HG03460 (cell line): ENCODE measurements at regions not wholly inside any gene's neighbourhood (a gene's known extent, or its start where the extent isn't known, plus 50 kb on each side); places are given as distances from the start of the nearest gene placed in this dataset.
"Not testable (repeated sequence)": the region's sequence is repeated elsewhere in the genome, so short reads cannot be mapped to it uniquely, and the experiment has no call there.

Source experiments
- ATAC-seq: cut with Tn5 transposase; IDR thresholded peaks from one replicate; pipeline ENCODE4 v1.9.1; 2021; ENCODE audit not compliant: unreplicated experiment

DNA sequence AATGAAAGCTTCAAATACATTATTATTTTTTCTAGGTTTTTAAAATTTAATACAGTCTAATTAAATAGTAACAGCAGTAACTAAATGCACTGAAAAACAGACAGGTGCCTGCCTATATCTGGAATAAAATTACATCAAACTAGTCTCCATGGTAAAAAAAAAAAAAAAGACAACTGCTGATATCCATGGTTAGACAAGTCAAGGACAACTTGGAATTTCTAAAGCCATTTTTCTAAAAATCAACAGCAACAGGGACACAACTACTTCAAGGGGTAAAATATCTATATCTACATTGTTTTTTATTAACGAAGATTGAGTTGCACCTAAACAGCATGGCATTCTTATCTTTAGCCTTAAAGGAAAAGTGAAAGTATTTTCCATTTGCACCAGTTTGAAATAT lies 74.7 kb upstream of the VPREB1 start:
- no peak for ATAC-seq

DNA sequence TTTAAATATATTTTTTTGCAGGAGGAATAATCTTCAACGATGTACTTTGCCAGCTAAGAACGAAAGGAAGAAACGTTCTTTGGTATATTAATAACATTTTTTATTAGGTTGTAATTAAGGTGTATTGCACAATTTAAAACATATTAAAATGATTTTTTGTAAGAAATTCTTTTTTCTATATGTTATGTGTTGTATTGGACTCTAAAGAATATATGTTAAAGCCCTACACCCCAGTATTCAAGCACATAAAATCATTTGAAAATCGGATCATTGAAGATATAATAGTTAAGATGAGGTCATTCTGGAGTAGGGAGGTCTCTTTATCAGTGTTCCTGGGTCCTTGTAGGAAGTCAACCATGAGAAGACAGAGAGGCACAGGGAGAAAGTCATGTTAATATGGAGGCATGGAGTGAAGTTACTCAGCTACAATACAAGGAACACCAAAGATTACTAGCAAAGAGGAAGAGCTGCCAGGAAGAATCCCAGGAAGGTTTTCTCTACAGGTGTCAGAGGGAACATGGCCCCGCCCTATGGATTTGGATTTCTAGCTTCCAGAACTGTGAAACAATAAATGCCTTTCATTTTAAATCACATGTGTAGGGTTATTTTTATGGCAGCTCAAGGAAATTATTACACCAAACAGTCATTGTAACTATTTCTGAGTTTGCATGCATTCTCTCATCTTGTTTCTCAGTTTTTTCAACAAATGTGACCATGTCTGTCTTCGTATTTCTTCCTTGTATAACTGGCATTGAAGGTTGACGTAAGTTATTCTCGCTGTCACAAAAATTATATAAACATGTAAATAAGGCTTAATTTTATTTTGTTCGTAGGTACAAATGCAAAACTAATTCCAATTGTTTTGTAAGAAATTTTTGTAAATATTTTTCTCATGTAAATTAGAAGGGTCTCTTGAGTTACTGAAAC lies 75.4 kb upstream of the VPREB1 start:
- ATAC-seq = no peak

DNA sequence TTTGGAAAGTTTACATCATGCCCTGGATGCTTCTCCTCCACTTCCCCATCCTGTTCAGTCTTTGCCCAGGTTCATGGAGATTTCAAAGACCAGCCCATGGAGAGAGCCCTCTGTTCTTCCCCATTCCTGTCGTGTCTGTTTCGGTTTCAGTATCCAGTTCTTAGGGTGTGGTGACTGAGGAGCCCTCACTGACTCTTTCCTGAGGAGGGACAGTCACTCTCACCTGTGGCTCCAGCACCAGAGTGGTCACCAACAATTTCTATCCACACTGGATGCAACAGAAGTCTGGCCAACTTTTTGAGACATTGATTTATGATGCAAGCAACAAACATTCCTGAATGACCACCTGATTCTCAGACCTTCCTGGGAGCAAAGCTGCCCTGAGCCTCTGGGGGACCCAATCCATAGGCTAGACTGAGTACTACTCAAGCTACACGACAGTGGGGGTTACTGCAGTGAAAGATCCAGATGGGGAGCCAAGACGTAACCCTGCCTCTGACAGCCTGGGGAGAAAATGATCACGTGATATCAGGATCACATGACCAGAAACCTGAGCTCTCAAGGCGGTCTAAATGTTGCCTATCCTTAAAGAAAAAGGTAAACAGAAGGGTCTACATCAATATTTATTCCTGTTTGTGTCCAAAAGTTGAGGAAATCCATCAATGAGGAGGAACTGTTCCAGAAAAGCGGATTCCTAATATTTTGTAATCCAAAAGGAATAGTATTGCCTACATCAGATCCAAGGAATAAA lies 76.2 kb upstream of the VPREB1 start:
- peak; percentile 19 for ATAC-seq

- peak; percentile 75 for ATAC-seq
Observed at GRCh38 chr22:22167791-22168189, 76.8 kb upstream of the VPREB1 start.

DNA sequence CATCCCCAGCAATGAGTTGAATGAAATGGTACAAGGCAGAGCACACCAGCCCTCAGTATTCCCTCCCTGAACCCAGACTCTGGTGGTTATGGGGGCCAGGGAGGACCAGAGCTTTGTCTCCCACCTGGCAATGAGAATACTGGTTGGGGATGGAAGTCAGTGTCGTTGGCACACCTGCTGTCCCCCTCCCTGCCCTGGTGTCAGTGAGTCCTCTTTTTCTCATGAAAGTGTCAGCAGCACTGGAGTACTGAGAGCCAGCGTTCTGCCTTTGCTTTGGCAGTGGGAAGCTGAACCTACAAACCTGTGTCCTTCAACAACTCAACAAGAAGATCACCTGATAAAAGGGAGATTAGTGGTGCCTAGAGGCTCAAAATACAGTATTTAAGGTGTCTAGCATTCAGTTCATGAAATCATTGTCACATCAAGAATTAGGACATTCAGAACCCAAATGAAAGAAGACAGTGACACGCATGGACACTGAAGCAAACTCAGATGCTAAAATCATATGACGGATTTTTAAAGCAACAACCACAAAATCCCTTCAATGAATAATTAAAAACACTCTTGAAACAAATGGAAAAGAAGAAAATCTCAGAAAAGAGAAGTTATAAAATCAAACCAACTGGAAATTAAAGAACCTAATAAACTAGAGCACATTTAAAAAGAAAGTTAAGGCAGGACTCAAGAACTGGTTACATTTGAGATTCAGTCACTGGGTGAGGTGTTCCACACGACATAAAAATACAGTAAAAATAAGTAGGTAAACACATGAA lies 77.5 kb upstream of the VPREB1 start:
- ATAC-seq = no peak

- no peak for ATAC-seq
Observed at GRCh38 chr22:22165936-22166710, 78.5 kb upstream of the VPREB1 start.

- no peak for ATAC-seq
Observed at GRCh38 chr22:22164541-22165272, 79.9 kb upstream of the VPREB1 start.

DNA sequence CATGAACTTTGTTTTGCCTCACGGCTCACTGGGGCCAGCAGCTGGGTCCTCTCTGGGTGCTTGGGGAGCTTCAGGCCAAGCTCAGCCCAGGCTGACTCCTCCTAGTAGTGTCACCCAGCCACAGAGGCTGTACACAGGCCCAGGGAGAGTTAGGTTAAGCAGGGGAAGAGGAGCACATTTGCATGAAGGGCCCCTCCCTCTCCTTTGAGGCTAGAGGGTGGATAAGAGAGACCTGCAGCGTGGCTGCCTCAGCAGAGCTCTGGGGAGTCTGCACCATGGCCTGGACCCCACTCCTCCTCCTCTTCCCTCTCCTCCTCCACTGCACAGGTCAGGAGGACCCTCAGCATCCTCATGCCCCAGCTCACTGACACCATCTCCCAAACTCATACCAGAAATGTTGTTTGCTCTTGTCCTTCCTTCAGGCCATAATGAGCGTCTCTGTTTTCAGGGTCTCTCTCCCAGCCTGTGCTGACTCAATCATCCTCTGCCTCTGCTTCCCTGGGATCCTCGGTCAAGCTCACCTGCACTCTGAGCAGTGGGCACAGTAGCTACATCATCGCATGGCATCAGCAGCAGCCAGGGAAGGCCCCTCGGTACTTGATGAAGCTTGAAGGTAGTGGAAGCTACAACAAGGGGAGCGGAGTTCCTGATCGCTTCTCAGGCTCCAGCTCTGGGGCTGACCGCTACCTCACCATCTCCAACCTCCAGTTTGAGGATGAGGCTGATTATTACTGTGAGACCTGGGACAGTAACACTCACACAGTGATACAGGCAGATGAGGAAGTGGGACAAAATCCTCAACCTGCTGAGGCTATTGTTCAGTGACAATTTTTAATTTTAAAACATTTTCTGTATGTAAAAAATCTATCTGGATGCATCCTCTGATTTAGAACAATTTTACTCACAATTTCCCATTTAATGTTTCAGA lies 82.4 kb upstream of the VPREB1 start:
- ATAC-seq = peak; percentile 70

GRCh38 chr22:22160768-22161167 lies 83.8 kb upstream of the VPREB1 start:
- not testable (repeated sequence) for ATAC-seq

- ATAC-seq = no peak
Observed at GRCh38 chr22:22159384-22159783, 85.2 kb upstream of the VPREB1 start.

GRCh38 chr22:22158965-22159364 lies 85.6 kb upstream of the VPREB1 start:
- ATAC-seq = no peak

- no peak for ATAC-seq
Observed at GRCh38 chr22:22158207-22158816, 86.3 kb upstream of the VPREB1 start.

GRCh38 chr22:22157348-22157725 lies 87.2 kb upstream of the VPREB1 start:
- ATAC-seq = peak; percentile 37

- ATAC-seq = peak; percentile 70
Observed at GRCh38 chr22:22156716-22157347, 87.8 kb upstream of the VPREB1 start.

DNA sequence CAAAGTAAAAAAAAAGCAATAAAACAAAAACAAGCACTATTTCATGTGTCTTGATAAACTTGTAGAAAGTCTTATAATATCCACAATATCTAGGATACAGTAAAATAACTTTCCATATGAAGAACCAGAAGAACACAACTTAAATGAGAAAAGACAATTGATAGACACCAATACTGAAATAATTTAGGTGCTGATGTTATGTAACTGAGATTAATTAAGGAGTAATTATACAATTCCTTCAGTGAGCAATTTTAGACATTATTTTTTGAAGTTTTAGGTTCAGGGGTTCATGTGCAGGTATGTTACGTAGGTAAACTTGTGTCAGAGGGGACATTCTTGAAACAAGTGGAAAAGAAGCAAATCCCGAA lies 88.3 kb upstream of the VPREB1 start:
- ATAC-seq = no peak

DNA sequence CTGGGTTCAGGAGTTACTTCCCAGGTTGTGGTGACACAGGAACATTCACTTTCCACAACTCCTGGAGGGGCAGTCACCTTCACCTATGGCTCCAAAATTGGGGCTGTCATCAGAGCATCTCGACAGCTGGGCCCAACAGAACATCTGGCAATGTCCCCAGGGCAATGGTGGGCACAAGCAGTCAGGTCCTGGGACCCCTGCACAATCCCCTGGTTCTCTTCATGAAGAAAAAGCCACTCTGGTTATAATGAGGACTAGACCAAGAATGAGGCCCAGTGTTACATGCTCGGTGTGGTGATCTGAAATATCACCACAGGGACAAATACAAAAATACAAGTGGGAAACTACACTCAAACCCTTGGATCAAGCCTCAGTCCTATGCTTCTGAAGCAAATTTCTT lies 89.0 kb upstream of the VPREB1 start:
- no peak for ATAC-seq

DNA sequence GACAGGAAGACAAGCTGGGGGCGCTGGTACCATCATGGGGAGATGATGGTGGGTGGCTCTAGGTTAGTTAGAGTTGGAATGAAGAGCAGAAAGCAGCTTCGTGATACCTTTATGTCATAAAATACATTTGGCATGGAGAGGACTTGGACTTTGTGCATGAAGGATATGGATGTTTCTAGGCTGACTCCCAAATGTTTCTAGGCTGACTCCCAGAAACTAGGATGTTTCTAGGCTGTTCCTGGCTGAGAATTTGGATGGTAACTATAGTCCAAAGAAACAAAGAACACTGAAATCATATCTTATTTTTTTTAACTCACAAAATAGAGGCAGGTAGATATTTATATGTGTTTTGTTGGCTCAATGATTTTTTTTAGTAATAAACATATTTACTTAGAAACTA lies 89.4 kb upstream of the VPREB1 start:
- ATAC-seq = no peak

- no peak for ATAC-seq
Observed at GRCh38 chr22:22154040-22154439, 90.5 kb upstream of the VPREB1 start.
